ENCODE measurements at regions not wholly inside any gene's neighbourhood (a gene's known extent, or its start where the extent isn't known, plus 50 kb on each side); places are given as distances from the start of the nearest gene placed in this dataset.

- no peak for DNase-seq
These were observed 507.5 kb downstream of the SLC4A3 start for GRCh38 chr2:220134756-220135534.

- DNase-seq, result no peak
These were observed 515.9 kb downstream of the SLC4A3 start for GRCh38 chr2:220143336-220143735.

GRCh38 chr2:220144411-220144810, 517.0 kb downstream of the SLC4A3 start:
- no peak for DNase-seq

GRCh38 chr2:220147161-220148038, 520.0 kb downstream of the SLC4A3 start:
- no peak for DNase-seq

GRCh38 chr2:220148471-220149248, 521.2 kb downstream of the SLC4A3 start:
- no peak for DNase-seq

- DNase-seq, result no peak
These were observed 523.9 kb downstream of the SLC4A3 start for GRCh38 chr2:220151341-220151740.

GRCh38 chr2:220152281-220152935, 525.0 kb downstream of the SLC4A3 start:
- no peak for DNase-seq

- DNase-seq, result no peak
These were observed 525.7 kb downstream of the SLC4A3 start for GRCh38 chr2:220153118-220153517.

- DNase-seq, result no peak
These were observed 526.9 kb downstream of the SLC4A3 start for GRCh38 chr2:220154304-220154703.

GRCh38 chr2:220157312-220157711, 529.9 kb downstream of the SLC4A3 start:
- DNase-seq, result no peak

GRCh38 chr2:220159738-220160137, 532.3 kb downstream of the SLC4A3 start:
- no peak for DNase-seq

- DNase-seq, result no peak
These were observed 534.9 kb downstream of the SLC4A3 start for GRCh38 chr2:220162320-220162719.

- DNase-seq, result no peak
These were observed 536.1 kb downstream of the SLC4A3 start for GRCh38 chr2:220163486-220163885.

GRCh38 chr2:220165401-220165800, 538.0 kb downstream of the SLC4A3 start:
- DNase-seq, result no peak

GRCh38 chr2:220166616-220167015, 539.2 kb downstream of the SLC4A3 start:
- no peak for DNase-seq

GRCh38 chr2:220167956-220168355, 540.5 kb downstream of the SLC4A3 start:
- DNase-seq, result no peak

GRCh38 chr2:220168891-220169546, 541.6 kb downstream of the SLC4A3 start:
- no peak for DNase-seq

- DNase-seq, result no peak
These were observed 547.4 kb downstream of the SLC4A3 start for GRCh38 chr2:220174826-220175225.

GRCh38 chr2:220175967-220176366, 548.5 kb downstream of the SLC4A3 start:
- DNase-seq, result no peak

GRCh38 chr2:220178991-220179695, 551.7 kb downstream of the SLC4A3 start:
- DNase-seq, result no peak

GRCh38 chr2:220181165-220181564, 553.7 kb downstream of the SLC4A3 start:
- DNase-seq, result no peak

Data from effector CD8-positive, alpha-beta T cell (primary cell).